H4 (cell line): ENCODE measurements at regions not wholly inside any gene's neighbourhood (a gene's known extent, or its start where the extent isn't known, plus 50 kb on each side); places are given as distances from the start of the nearest gene placed in this dataset.
"Not testable (repeated sequence)": the region's sequence is repeated elsewhere in the genome, so short reads cannot be mapped to it uniquely, and the experiment has no call there.

Experiments used
- DNase-seq: peaks from one replicate; pipeline ENCODE4 v3.0.0-alpha.2; 2015; ENCODE audit warnings: low spot score

DNA sequence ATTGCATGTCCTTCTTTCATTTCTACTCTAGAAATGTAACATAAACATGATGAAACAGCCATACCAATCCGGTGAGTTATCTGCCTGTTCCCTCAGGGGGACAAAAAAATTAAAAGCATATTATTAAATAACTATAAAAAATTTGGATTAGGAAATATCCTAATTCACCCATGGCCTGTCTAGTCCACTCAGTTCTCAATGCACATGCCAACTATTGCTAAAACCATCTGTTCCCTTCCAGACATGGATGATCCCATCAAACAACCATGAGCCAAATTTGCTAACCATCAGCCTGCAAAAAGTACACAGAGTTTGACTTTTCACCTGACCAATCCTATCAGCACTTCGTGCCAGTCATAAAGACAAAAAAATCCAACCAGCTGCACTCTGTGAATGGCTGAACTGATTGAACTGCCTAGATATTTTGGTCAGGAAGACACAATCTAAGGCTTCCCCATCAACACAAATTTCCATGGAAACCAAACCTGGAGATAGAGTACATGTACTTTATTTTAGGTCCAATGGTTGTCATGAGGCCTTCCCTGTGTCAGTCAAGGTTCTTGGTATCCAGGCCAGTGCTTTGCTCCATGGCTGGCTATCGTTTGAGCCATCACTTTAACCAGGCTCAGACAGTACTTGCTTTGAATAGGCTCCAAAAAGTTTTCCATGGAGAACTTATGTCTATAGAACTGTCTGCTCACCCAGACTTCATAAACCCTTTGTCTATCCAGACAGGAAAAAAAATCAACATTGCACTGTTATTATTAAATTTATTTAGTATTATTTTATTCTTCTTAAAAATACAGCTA is 570.8 kb downstream of the LTN1 start:
- no peak for DNase-seq

DNA sequence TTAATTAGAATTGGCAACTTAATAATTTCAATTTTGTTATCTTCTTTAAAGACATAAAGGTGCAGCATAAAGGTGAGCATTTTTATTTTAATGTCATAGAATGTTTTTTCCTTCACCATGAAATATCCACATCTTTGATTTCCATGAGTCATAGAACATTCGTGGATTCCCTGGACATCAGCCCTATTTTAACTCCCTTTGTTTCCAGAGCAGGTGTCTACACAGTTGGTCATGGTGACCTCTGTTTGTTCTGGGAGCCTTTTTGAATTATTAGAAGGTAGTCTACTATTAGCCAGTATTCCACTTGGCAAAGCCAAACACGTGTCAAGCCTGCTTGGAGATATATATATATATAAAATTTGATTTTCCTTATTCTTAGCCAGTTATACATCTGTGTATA is 572.9 kb downstream of the LTN1 start:
- DNase-seq, result no peak

DNA sequence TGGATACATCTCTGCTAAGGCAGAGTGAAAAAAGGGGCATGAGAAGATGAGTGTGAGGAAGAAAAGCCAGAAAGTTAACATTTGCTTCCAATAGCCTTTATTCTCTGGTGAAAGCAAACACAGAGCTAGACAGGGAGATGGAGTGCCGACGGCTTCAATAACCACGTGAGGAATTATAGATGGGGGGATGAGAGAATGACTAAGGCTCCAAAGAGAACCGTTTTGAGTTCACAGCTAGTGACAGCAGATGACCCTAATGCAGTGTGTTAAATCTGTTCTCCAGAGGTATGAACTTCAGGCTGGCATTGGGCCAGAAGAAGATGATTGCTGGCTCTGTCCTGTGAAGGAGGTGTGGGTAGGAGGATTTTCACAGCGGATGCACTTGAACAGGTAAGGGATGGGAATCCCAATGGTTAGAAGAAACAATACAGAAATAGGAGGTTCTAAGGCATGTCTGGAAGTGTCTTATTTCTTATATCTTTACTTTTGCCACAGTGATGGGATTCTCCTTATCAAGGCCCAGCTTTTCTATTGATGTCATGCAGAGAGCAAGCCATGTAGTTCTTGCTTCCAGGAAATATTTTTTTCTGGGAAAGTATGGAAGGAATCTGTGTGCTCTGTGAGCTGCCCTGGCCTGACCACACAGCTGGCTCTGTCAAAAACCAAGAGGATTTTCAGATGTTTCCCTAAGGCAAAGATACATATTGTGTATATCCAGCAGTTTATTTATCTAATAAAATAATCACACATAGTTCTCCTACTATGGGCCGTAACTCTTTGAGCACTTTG is 573.8 kb downstream of the LTN1 start:
- no peak for DNase-seq

DNA sequence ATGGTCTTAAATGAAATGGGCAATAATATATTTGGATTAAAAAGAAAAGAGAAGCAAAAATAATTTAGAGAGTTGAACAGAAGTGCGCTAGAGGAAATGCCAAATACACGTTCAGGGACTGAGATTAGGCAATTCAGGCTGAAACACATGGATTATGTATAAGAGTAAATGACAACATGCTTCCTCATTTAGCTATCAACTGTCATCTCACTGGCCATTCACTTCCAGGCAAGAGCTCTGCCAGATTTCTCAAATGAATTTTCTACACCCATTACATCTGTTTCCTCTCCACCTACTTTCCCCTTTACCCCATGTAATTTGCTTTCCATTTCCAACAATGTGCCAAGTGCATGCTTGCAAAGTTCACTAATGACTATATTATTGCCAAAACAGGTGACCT is 582.4 kb downstream of the LTN1 start:
- DNase-seq, result no peak

DNA sequence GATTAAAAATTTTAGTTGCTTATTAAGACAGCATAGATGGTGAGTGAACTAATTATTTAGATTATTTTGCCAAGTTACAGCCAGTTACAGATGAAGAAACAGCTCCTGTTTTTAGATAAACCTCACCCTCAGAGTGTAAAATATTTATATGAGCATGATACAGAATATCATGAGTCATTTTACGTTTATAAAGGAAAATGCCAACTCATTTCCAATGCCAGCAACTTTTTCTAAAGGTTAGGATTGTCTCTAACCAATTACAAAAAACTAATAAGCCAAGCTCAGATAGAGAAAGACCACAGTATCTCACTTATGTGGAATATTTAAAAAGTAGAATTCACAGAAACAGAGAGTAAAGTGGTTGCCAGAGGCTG is 590.1 kb downstream of the LTN1 start:
- DNase-seq, result no peak

DNA sequence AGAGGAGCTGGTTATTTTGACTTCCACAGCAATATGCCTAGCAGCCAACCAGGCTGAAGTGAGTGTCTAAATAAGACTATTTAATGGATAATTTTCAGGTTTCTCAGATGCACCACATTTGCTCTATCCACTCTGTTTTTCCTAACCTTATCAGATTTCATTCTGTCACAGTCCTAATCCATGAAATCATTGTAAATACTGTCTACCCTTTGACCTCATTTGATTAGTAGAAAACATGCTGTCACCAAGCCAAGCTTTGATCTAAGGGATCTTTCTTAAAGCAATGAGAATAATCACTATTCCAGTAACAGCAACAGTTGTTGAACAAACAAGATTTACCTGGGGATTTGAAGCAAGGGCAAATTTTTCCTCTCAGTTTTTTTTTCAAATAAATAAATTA is 595.6 kb downstream of the LTN1 start:
- DNase-seq, result no peak

DNA sequence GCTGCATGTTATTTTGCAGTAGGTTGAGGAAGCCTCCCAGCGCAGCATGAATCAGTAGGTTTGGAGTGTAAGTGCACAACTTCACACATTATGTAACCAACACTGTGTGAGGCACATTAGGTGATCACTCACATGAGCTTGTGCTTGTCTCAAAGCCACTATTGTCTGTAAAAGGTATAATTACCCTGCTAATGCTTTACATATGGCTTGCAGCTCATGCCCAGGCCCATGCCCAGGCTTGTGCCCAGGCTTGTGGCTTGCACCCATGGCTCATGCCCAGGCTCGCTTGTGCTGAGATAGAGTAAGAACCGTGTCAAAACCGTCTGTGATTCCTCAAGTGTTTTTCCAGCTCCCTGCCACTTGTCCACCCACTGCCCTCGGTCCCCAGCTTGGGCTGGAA is 596.3 kb downstream of the LTN1 start:
- DNase-seq, result no peak

DNA sequence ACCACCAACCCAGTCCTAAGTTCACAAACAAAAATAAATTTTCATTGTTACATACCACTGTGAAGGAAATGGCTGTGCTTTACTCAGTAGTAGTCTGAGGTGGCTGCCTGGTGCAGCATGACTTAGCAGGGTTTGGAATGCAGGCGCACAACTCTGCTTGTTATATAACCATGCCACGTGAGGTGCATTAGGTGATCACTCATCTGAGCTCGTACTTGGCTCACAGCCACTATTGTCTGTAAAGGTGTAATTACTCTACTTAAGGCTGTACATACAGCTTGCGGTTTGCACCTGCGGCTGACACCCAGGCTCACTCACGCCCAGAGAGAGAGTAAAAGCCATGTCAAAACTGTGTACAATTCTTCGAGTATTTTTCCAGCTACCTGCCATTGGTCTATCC is 599.4 kb downstream of the LTN1 start:
- peak; percentile 38 for DNase-seq

DNA sequence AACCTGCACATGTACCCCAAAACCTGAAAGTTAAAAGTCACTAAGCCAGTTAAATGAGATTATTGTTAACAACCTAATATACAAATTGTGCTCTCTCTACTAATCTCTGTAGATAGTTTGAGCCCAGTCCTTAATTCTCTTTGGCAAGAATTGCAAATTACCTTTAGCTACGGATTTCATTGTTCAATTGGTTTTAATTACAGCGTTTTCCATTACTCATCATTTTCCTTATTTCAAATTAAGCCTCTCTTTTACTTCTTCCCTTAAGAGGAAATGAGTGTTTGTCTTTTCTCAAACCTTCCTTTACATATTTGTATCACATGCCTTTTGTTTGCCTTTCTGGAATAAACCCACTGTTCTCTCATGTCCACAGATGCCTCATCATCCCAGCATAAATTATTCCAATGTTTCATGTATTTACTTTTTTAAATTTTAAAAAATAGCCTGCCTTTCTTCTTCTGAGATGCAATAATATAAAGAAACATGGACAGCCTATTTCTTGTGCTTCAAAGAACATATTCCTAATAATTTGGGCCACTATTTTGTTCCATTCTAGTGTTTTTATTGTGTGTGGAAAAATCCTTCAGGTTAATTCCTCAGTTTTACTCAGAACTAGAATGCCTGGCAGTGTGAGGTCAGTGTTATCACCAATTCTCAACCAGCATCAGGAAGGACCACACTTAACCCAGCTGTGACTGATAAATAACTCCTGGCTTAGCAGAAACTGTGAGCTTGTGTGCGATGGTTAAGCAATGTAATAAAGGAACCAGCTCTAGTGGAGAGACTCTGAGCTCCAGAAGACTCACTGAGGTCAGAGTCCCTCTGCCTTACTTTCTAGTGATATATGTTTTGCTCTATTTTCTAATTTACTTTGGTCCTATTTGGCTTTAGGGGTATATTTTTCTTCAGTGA is 600.5 kb downstream of the LTN1 start:
- no peak for DNase-seq

DNA sequence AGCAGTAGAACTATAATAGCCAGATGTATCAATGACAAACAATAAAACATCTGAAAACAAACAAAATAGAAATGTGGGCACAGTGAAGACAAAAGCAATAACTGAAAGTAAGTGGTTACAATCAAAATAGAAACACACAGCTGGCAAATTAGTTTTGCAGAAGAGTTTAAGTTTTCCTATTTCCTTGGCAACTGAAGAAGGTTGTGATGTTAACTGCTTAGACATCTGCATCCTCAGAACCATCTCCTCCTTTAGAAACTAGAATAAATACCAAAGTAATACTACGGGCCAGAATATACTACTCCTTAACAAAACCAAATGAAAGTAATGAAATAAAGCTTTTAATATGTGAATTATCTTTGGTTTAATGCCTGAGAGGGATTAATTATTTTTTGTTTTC is 605.5 kb downstream of the LTN1 start:
- no peak for DNase-seq

DNA sequence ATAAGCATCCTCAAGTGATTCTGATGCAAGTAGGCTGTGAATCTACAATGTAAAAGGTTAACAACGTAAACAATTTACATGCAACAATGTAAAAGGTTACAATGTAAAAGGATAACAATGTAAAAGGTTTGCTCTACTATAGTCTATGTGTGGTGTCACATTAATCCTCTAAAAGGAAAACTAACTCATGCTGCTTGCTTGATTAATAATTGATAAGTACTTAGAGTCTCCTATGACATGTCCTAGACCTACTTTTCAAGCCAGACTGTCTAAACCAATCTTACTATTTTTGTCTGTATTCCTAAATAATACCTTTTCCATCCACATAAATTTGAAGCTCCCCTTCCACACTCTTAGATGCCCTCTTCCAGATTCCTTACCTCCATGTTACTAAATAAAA is 606.8 kb downstream of the LTN1 start:
- DNase-seq, result no peak

DNA sequence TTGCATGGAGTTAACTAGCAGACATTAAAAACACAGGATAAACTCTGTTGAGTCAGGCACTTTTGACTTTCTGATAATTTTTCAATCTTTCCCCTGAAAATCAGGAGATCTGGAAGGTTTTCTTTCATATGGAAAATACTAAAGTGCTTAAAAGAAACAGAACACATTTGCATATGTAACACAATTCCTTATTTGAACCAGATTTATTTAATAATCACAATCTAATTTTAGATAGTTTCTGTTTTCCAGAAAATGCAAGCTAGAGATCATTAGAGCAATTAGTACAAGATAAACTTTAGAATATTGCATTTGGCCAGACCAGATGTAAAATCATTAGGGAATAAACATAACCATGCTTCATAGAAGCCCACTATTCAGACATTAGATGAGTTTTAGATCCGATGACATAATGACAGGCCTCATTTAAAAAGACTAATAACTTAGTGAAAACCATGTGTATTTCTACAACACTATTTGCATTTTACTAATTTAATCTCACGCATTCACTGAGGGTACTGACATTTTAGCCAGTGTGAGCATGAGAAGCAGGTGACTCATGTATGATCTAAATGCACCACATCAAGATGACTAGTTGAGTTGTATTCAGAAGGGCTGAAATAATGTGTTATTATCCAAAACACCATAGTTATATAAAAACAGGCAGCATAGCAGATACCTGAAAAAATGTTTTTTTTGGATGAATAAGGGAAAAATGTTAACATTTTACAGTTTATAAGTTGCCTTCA is 611.5 kb downstream of the LTN1 start:
- not testable (repeated sequence) for DNase-seq

DNA sequence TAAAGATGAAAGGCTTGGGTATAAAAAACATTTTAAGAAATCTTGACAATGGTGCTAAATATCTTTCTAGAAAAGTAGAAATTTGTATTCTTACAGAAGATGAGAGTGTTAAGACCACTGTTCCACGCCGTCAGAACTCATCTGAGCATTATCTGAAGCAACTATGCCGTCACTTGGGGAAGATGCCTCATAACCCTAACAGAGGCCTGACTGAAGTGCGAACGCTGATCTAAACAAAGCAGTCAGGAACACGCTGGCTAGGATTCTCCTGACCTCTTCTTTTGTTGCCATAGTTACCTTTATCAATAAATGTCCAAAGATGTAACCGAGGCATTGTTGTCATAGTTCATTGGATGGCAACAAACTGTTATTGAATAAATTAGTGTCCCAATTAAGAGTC is 612.4 kb downstream of the LTN1 start:
- no peak for DNase-seq

DNA sequence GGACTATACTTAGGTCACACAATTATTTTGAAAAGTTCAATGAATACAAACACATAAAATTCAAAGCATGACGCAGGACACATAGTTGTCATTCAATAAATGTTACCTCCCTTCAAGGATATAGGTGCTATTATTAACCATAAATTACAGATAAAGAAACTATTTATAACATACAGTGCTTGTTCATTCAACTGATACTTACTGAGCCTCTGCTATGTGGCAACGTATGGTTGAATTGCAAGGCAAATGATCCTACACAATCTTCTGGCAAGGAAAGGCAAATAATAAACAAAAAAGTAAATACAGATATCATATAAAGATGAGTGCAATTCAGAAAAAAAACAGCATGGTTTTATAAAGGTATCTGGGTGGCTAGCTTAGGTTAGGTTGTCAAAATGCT is 614.7 kb downstream of the LTN1 start:
- DNase-seq, result no peak

DNA sequence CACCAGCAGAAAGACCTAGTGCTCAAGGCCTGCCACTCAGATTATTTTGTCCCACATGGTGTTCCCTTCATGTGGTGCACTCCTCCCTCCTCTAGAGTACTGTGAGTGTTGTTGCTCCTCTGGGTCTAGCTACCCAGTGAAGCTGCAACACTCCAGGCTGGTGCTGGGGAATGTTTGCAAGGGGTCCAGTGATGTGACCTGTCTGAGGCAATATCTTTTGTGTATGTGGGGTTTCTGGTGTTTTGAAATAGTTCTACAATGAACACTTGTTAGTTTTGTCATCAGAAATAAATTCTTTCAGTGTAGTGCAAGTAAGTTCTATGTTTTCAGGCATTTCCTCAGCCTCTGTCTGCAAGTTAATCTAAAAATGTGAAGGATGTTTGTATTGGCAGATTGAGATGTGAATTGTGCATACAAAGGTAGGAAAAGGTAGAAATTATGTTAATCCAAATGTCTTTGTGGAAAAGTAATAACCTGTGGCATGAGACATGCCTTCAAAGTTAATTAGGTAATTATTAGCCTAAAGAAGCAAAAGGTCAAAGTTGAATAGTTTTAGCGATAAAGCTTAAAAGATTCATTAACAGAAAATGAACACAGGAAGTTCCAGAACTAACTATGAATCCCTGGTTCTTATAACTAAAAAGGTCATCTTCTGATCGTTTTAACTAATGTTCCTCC is 616.8 kb downstream of the LTN1 start:
- no peak for DNase-seq

DNA sequence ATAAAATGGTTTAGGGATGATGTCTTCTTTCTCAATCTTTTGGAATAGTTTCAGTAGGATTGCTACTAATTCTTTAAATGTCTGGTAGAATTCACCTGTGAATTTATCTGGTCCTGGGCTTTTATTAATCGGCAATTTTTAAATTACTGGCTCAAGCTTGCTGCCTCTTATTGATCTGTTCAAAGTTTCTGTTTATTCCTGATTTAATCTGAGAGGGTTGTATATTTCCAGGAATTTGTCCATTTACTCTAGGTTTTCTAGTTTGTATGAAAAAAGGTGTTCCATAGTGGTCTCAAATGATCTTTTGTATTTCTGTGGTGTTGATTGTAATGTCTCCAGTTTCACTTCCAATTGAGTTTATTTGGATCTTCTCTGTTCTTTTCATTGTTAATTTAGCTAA is 617.8 kb downstream of the LTN1 start:
- DNase-seq, result no peak

DNA sequence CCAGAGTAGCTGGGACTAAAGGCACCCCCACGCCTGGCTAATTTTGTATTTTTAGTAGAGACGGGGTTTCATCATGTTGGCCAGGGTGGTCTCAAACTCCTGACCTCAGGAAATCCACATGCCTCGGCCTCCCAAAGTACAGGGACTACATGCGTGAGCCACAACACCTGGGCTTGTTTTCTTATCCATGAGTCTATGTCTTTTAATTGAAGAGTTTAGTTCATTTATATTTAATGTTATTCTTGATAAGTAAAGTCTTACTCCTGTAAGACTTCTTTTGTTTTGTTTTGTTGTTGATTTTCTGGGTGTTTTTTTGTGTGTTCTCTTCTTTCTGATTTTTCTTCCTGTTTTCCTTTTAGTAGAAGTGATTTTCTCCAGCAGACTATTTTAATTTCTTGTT is 621.0 kb downstream of the LTN1 start:
- DNase-seq, result no peak

DNA sequence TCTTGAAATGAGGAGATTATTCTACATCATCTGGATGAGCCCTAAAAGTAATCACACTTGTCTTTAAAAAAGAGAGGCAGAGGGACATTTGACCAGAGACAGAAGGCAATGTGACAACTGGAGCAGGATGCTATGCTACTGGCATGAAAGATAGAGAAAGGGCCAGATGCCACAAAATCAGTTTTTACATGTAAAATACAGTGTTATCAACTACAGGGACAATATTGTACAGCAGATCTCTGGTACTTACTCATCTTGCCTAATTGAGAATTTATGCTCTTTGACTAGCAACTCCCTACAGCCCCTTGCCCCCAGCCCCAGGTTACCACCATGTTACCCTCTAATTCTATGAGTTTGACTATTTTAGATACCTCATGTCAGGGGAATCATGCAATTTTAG is 633.4 kb downstream of the LTN1 start:
- DNase-seq, result no peak

DNA sequence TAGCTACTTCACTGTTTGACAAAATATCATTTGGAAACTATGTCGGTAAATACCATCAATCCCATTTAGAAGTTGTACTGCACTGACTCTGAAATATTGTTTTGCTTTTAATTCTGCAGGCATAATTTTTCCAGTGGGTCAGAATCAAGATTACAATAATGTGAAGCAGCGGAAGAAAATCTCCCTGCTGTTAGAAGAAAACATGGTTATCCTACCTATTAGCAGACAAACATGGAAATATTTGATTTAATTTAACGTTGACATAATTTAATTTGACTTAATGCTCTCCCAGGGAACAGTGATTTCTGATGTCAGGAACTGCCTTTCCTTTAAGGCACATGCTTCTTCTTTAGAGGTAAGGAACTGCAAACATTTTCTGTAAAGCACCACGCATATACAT is 634.0 kb downstream of the LTN1 start:
- DNase-seq, result no peak

DNA sequence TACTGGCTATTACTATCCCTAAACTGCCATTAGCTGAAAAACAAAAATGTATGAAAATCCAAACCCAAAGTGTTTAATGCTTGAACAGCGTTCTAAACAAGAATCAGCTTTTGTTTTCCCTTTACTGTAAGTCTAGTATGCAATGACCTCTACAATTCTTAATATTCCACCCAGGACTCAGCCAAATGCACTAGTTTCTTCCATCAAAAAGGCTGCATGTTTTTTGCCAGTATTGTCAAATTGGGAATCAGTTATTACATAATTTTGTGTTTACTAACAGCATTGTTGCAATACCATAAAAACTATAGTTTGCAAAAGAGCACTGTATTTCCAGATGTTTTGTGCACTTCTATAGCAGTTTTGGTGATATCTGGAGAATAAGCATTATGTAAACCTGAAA is 634.5 kb downstream of the LTN1 start:
- DNase-seq, result no peak

DNA sequence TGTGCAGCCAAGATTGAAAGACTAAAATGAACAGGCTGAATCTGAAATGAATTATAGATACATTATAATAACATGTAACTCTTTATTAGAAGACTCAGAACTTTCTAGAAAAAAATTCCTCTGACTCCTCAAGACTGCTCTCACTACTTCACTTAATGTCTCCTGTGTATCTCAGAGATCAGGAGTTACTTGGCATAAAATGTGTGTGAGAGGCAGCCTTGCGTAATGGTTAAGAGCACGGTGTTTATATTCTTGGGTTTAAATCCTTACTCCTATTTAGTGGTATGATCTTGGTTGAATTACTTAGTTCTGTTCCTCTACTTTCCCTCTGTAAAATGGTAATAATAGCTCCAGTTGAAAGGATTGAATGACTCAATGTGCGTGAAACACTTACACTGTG is 634.9 kb downstream of the LTN1 start:
- DNase-seq, result no peak
